Body of pancreas (tissue), 4 donors: ENCODE measurements at regions not wholly inside any gene's neighbourhood (a gene's known extent, or its start where the extent isn't known, plus 50 kb on each side); places are given as distances from the start of the nearest gene placed in this dataset.

Source experiments
- ATAC-seq: fragments of 150-250 bp; one replicate; pipeline ENCODE4 v1.9.1; 2016
- DNase-seq, 4 donors: peaks; one replicate each; pipeline ENCODE4 v3.0.0-alpha.2; 2019
- H3K27ac ChIP-seq, 4 donors: fragments of 200-600 bp; sonication (generic); 1 replicate in 3 of 4; 2 replicates in 1 of 4; pipeline versions ENCODE4 v1.5.1 to v1.6.1; 2016 to 2019; ENCODE audit warnings: mild to moderate bottlenecking in 1 of 4, mixed read lengths in 1 of 4, moderate library complexity in 1 of 4
- H3K27me3 ChIP-seq, 2 donors: fragments of 200-600 bp; sonication (generic); one replicate each; pipeline ENCODE4 v1.6.0; 2016; ENCODE audit warnings: mild to moderate bottlenecking in 1 of 2
- H3K36me3 ChIP-seq, 2 donors: fragments of 200-600 bp; sonication (generic); replicated peaks in 1 of 2; 2 replicates each; pipeline ENCODE4 v1.5.1; 2016; ENCODE audit warnings: low read depth in 2 of 2; ENCODE audit not compliant: insufficient read depth in 1 of 2
- H3K4me1 ChIP-seq: fragments of 200-600 bp; sonication (generic); one replicate; pipeline ENCODE4 v1.6.0; 2016
- H3K4me3 ChIP-seq, 2 donors: fragments of 200-600 bp; sonication (generic); 1 replicate in 1 of 2; 2 replicates in 1 of 2; pipeline ENCODE4 v1.5.1; 2016 to 2019
- H3K9me3 ChIP-seq, 3 donors: fragments of 200-600 bp; sonication (generic); 1 replicate in 2 of 3; 2 replicates in 1 of 3; pipeline ENCODE4 v1.5.1; 2016
- CTCF ChIP-seq, 7 experiments: fragments of 450-650 bp in 4 of 7; fragments of 200-600 bp in 3 of 7; sonication (generic) in 3 of 7; IDR thresholded peaks; one replicate each; pipeline ENCODE4 v1.5.1; 2016 to 2019; ENCODE audit warnings: antibody characterized with exemption in 7 of 7
- POLR2A ChIP-seq, 3 donors: fragments of 450-650 bp; IDR thresholded peaks; one replicate each; pipeline ENCODE4 v1.6.1; 2016; ENCODE audit warnings: antibody characterized with exemption in 3 of 3, mild to moderate bottlenecking in 2 of 3
- WGBS, 2 donors: methylation state at CpG; one replicate each; pipeline ENCODE4 v1.1.5; 2017; 5-methylcytosine and 5-hydroxymethylcytosine counted together
- intact Hi-C: fragments of 100-400 bp; cut with DNase I; formaldehyde crosslinking; loops from one replicate; pipeline ENCODE4 v1.15.1; 2023

- 38 to 70% methylated on average over 7 to 9 of the region's 9 CpGs for WGBS, 2 donors
- no peak for ATAC-seq
- intact Hi-C loops: no loop called here
Observed at GRCh38 chr7:92925876-92926696, 89.7 kb upstream of the CDK6 start.

GRCh38 chr7:92924800-92925199, 88.4 kb upstream of the CDK6 start:
- WGBS, 2 donors: 77 to 86% methylated on average over 15 of the region's 15 CpGs
- intact Hi-C loops: no loop called here
- DNase-seq (no peak), ATAC-seq (no peak)
- Histone ChIP-seq H3K4me1 (no peaks in the 10 kb centered on the region), H3K36me3 (no peaks in the 10 kb centered on the region), H3K4me3 (no peak overlapping the region), H3K27me3 (no peaks in the 10 kb centered on the region), H3K27ac (no peak overlapping the region), H3K9me3 (no peaks in the 10 kb centered on the region)
- TF ChIP-seq POLR2A (IDR thresholded peaks at IDR 0.05) (no peak), CTCF (IDR thresholded peaks at IDR 0.05) (no peak)

More at GRCh38 chr7:92925876-92926696, 89.7 kb upstream of the CDK6 start:
- Histone ChIP-seq H3K27me3 (no peaks in the 10 kb centered on the region), H3K4me3 (no peak overlapping the region), H3K27ac (no peak overlapping the region), H3K9me3 (no peaks in the 10 kb centered on the region), H3K36me3 (no peaks in the 10 kb centered on the region), H3K4me1 (no peaks in the 10 kb centered on the region)
- no peak for DNase-seq
- TF ChIP-seq CTCF (IDR thresholded peaks at IDR 0.05): no peak
- no peak for TF ChIP-seq POLR2A (IDR thresholded peaks at IDR 0.05)

- Histone ChIP-seq H3K9me3 (no peaks in the 10 kb centered on the region), H3K36me3 (no peaks in the 10 kb centered on the region), H3K4me3 (no peak overlapping the region), H3K4me1 (peaks cover 11% of the 10 kb centered on the region), H3K27ac (peak overlapping the region in 2 of 4 donors; percentile 14 to 31), H3K27me3 (no peaks in the 10 kb centered on the region)
- no peak for TF ChIP-seq POLR2A (IDR thresholded peaks at IDR 0.05)
- no peak for TF ChIP-seq CTCF (IDR thresholded peaks at IDR 0.05)
- ATAC-seq (no peak), DNase-seq (no peak)
- intact Hi-C loops: no loop called here
Observed at GRCh38 chr7:92917230-92917629, 80.9 kb upstream of the CDK6 start.

GRCh38 chr7:92916770-92917224, 80.4 kb upstream of the CDK6 start:
- intact Hi-C loops: no loop called here
- Histone ChIP-seq H3K4me1 (peaks cover 11% of the 10 kb centered on the region), H3K27ac (peak overlapping the region in 2 of 4 donors; percentile 14 to 41), H3K27me3 (no peaks in the 10 kb centered on the region), H3K9me3 (no peaks in the 10 kb centered on the region), H3K36me3 (no peaks in the 10 kb centered on the region), H3K4me3 (no peak overlapping the region)
- DNase-seq (peak; percentile 44 to 58 (median 56)), ATAC-seq (peak; percentile 75)
- TF ChIP-seq CTCF (IDR thresholded peaks at IDR 0.05) (no peak), POLR2A (IDR thresholded peaks at IDR 0.05) (no peak)
- WGBS, 2 donors: 8 to 11% methylated on average over 3 of the region's 3 CpGs

- WGBS, 2 donors: 85 to 93% methylated on average over 3 of the region's 3 CpGs
- Histone ChIP-seq H3K27ac (no peak overlapping the region), H3K27me3 (no peaks in the 10 kb centered on the region), H3K9me3 (no peaks in the 10 kb centered on the region), H3K36me3 (no peaks in the 10 kb centered on the region), H3K4me1 (peaks cover 11% of the 10 kb centered on the region), H3K4me3 (no peak overlapping the region)
- DNase-seq (no peak), ATAC-seq (no peak)
- TF ChIP-seq CTCF (IDR thresholded peaks at IDR 0.05) (no peak), POLR2A (IDR thresholded peaks at IDR 0.05) (no peak)
- intact Hi-C loops: no loop called here
Observed at GRCh38 chr7:92915348-92915747, 79.0 kb upstream of the CDK6 start.
